ENCODE measurements at regions not wholly inside any gene's neighbourhood (a gene's known extent, or its start where the extent isn't known, plus 50 kb on each side); places are given as distances from the start of the nearest gene placed in this dataset.
"Not testable (repeated sequence)": the region's sequence is repeated elsewhere in the genome, so short reads cannot be mapped to it uniquely, and the experiment has no call there.

- not testable (repeated sequence) for TF ChIP-seq CTCF (IDR thresholded peaks at IDR 0.05; ENCODE audit: extremely low read depth in 1 of 2, insufficient read depth in 1 of 2, low read depth in 1 of 2, low read length in 2 of 2); POLR2A (IDR thresholded peaks at IDR 0.05; ENCODE audit: low read depth, low read length); EZH2 (IDR thresholded peaks at IDR 0.05; ENCODE audit: borderline replicate concordance, low read depth, low read length, severe bottlenecking); POLR2AphosphoS5 (IDR thresholded peaks at IDR 0.05; ENCODE audit: insufficient read depth, low read depth, low read length); FOS (IDR thresholded peaks at IDR 0.05; ENCODE audit: borderline replicate concordance, insufficient read depth, low read length); MYC (IDR thresholded peaks at IDR 0.05; ENCODE audit: low read depth, low read length)
These were observed 433.5 kb upstream of the LMCD1 start for GRCh38 chr3:8068135-8068534.

Measured in endothelial cell of umbilical vein (primary cell).